ENCODE measurements at regions not wholly inside any gene's neighbourhood (a gene's known extent, or its start where the extent isn't known, plus 50 kb on each side); places are given as distances from the start of the nearest gene placed in this dataset.

DNA sequence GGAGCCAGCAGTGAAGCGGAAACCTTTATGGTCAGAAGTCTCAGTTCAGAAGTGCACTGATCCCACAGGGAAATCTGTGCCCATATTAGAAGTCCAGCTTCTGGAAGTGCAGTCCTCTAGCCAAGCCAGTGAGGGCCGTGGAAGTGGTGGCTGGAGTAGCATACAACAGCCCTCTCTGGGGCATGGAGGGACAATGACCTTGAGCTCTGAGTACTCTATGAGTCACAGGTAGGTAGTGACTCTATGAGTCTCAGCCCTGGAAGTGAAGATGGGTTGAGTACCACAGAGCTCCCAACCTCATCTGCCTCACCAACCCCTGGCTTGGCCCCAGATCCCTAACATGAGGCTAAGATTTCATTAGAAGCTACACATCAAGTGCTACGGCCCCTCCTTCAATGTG, 205.9 kb upstream of the PPP2R3A start:
- FAIRE-seq: no peak
- DNase-seq (ENCODE audit: low read depth): no peak
- no peak overlapping the region for H3K4me3 ChIP-seq (ENCODE audit: low read depth, low read length)
- no peaks in the 10 kb centered on the region for H3K36me3 ChIP-seq (ENCODE audit: control insufficient read depth, insufficient read depth, low read length)
- TF ChIP-seq, protein P1, sequence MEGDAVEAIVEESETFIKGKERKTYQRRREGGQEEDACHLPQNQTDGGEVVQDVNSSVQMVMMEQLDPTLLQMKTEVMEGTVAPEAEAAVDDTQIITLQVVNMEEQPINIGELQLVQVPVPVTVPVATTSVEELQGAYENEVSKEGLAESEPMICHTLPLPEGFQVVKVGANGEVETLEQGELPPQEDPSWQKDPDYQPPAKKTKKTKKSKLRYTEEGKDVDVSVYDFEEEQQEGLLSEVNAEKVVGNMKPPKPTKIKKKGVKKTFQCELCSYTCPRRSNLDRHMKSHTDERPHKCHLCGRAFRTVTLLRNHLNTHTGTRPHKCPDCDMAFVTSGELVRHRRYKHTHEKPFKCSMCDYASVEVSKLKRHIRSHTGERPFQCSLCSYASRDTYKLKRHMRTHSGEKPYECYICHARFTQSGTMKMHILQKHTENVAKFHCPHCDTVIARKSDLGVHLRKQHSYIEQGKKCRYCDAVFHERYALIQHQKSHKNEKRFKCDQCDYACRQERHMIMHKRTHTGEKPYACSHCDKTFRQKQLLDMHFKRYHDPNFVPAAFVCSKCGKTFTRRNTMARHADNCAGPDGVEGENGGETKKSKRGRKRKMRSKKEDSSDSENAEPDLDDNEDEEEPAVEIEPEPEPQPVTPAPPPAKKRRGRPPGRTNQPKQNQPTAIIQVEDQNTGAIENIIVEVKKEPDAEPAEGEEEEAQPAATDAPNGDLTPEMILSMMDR (IDR thresholded peaks at IDR 0.05; ENCODE audit: insufficient read depth, low read length, severe bottlenecking): no peak
- H3K27me3 ChIP-seq (ENCODE audit: control insufficient read depth, insufficient read depth, low read length): no peaks in the 10 kb centered on the region

DNA sequence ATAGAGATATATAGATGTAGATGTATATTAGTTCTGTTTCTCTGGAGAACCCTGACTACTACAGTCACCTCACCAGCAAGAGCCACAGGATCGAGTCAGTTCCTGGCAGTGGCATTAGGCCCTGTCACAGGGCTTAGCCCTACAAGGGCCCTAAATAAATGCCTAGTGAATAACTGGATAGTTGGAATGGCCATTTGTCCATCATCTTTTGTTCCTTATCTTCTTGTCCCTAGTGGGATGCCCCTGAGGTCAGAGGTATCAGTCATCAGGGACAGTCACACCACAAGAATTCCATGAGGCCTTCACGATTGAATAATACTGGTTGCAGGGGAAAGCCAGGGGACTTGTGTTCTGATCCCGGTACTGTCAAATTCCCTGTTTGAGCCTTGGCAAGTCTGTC, 204.9 kb upstream of the PPP2R3A start:
- TF ChIP-seq, protein P1 (IDR thresholded peaks at IDR 0.05; ENCODE audit: insufficient read depth, low read length, severe bottlenecking): no peak

DNA sequence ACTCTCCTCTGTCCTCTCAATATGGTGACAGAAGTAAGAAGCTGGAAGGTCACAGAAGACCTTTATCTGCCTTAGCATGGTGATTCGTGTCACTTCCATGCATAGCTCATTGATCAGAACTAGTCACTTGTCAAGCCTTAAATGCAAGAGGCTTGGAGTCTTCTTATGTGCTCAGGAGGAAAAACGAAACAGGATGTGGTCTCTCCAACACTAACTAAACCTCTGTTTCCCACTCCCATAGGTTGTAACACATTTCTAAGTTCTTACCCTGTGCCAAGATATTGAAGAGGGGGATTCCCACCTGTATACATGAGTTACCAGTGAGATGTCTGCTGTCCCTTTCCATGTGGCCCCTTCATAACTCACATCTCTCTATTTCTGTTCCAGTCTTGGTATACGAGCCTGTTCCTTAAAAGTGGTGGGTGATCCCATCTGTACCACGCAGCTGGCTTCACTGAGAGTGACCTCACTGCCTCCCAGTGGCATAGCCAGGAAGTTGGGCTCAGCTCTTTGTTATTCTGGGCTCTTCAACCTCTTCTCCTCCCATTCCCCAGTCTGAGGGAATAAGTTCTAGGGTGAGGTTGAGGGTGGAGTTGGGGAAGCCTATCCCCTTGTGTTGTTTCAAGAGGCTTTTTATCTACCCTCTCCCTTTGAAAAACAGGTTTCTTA, 203.2 kb upstream of the PPP2R3A start:
- Histone ChIP-seq H3K36me3 (ENCODE audit: control insufficient read depth, insufficient read depth, low read length) (no peaks in the 10 kb centered on the region), H3K27me3 (ENCODE audit: control insufficient read depth, insufficient read depth, low read length) (no peaks in the 10 kb centered on the region), H3K4me3 (ENCODE audit: low read depth, low read length) (no peak overlapping the region)
- DNase-seq (ENCODE audit: low read depth) (no peak), FAIRE-seq (no peak)
- TF ChIP-seq, protein P1 (IDR thresholded peaks at IDR 0.05; ENCODE audit: insufficient read depth, low read length, severe bottlenecking): no peak

More for the DNA sequence above, 204.9 kb upstream of the PPP2R3A start:
- DNase-seq (ENCODE audit: low read depth) (no peak), FAIRE-seq (no peak)
- Histone ChIP-seq H3K4me3 (ENCODE audit: low read depth, low read length) (no peak overlapping the region), H3K36me3 (ENCODE audit: control insufficient read depth, insufficient read depth, low read length) (no peaks in the 10 kb centered on the region), H3K27me3 (ENCODE audit: control insufficient read depth, insufficient read depth, low read length) (no peaks in the 10 kb centered on the region)

DNA sequence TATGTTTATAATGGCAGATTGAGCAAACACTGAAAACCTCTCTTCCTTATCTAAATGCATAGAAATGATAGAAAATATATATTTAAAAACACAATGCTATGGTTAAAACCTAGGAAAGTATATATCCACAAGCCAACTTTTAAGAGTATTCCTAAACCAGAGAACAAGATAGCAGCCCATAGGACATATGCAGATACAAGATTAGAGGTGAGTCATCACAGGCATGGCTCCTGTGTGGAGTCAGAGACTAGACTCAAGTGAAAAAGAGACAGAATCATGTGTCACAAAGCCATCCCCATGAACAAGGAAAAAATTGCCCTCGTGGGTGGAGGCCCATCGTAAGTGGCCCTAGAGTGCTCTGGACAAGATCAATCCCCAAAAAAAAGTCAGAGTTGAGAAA, 199.4 kb upstream of the PPP2R3A start:
- Histone ChIP-seq H3K27me3 (ENCODE audit: control insufficient read depth, insufficient read depth, low read length) (no peaks in the 10 kb centered on the region), H3K4me3 (ENCODE audit: low read depth, low read length) (no peak overlapping the region), H3K36me3 (ENCODE audit: control insufficient read depth, insufficient read depth, low read length) (no peaks in the 10 kb centered on the region)
- TF ChIP-seq, protein P1 (IDR thresholded peaks at IDR 0.05; ENCODE audit: insufficient read depth, low read length, severe bottlenecking): no peak
- no peak for FAIRE-seq
- DNase-seq (ENCODE audit: low read depth): no peak

DNA sequence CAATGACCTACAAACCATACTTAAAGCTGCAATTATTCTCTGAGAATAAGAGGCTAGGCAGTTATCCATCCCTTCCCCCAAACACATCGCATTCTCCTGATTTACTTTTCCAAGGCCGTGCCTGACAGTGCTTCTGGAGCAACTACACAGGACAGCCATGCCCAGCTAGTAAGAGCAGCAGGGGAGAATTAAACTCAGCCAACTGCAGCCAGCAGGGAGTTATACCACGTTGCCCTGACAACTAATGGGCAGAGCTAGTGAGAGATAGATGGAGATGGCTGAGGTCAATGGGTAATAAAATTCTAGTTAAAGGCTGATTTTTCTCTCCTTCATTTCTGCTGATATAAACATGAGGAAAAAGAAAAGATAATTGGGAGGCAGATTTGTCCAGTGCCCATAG, 193.8 kb upstream of the PPP2R3A start:
- TF ChIP-seq, protein P1 (IDR thresholded peaks at IDR 0.05; ENCODE audit: insufficient read depth, low read length, severe bottlenecking): no peak
- Histone ChIP-seq H3K4me3 (ENCODE audit: low read depth, low read length) (no peak overlapping the region), H3K27me3 (ENCODE audit: control insufficient read depth, insufficient read depth, low read length) (no peaks in the 10 kb centered on the region), H3K36me3 (ENCODE audit: control insufficient read depth, insufficient read depth, low read length) (no peaks in the 10 kb centered on the region)
- FAIRE-seq: no peak
- no peak for DNase-seq (ENCODE audit: low read depth)

DNA sequence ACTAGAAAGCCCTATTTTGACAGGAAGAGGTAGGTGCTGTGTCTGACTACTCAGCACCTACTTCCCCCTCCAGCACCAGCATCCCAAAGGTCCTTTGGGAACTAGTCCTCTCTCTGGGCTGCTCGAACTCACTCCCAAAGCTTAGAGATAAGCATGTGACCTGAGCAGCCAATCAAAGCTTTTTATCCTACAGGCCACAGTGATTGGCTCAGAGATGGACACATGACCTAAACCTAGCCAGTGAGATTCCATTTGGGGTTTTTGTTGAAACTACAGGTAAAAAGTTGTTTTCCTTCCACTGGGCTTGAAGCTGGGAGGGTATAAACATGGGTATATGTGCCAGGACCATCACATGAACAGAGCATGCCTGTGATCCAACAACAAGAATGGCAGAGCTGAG, 186.5 kb upstream of the PPP2R3A start:
- no peaks in the 10 kb centered on the region for H3K27me3 ChIP-seq (ENCODE audit: control insufficient read depth, insufficient read depth, low read length)
- TF ChIP-seq, protein P1 (IDR thresholded peaks at IDR 0.05; ENCODE audit: insufficient read depth, low read length, severe bottlenecking): no peak
- H3K4me3 ChIP-seq (ENCODE audit: low read depth, low read length): no peak overlapping the region
- FAIRE-seq (no peak), DNase-seq (ENCODE audit: low read depth) (no peak)
- no peaks in the 10 kb centered on the region for H3K36me3 ChIP-seq (ENCODE audit: control insufficient read depth, insufficient read depth, low read length)
